ENCODE measurements at regions not wholly inside any gene's neighbourhood (a gene's known extent, or its start where the extent isn't known, plus 50 kb on each side); places are given as distances from the start of the nearest gene placed in this dataset.

GRCh38 chr4:14178421-14178820 is 550.9 kb upstream of the BOD1L1 start:
- peak; percentile 51 for DNase-seq (ENCODE audit: low spot score)

GRCh38 chr4:14180166-14180565 is 552.6 kb upstream of the BOD1L1 start:
- no peak for DNase-seq (ENCODE audit: low spot score)

GRCh38 chr4:14180983-14181601 is 553.6 kb upstream of the BOD1L1 start:
- no peak for DNase-seq (ENCODE audit: low spot score)

- DNase-seq (ENCODE audit: low spot score): no peak
These were observed 554.6 kb upstream of the BOD1L1 start for GRCh38 chr4:14182148-14182547.

- no peak for DNase-seq (ENCODE audit: low spot score)
These were observed 556.7 kb upstream of the BOD1L1 start for GRCh38 chr4:14184265-14184664.

- no peak for DNase-seq (ENCODE audit: low spot score)
These were observed 557.2 kb upstream of the BOD1L1 start for GRCh38 chr4:14184767-14185166.

GRCh38 chr4:14188214-14188613 is 560.7 kb upstream of the BOD1L1 start:
- DNase-seq (ENCODE audit: low spot score): no peak

- peak; percentile 34 for DNase-seq (ENCODE audit: low spot score)
These were observed 566.1 kb upstream of the BOD1L1 start for GRCh38 chr4:14193601-14194000.

- DNase-seq (ENCODE audit: low spot score): peak; percentile 8
These were observed 568.6 kb upstream of the BOD1L1 start for GRCh38 chr4:14196131-14196530.

GRCh38 chr4:14215116-14215770 is 587.7 kb upstream of the BOD1L1 start:
- no peak for DNase-seq (ENCODE audit: low spot score)

GRCh38 chr4:14217401-14217800 is 589.9 kb upstream of the BOD1L1 start:
- no peak for DNase-seq (ENCODE audit: low spot score)

- DNase-seq (ENCODE audit: low spot score): peak; percentile 57
These were observed 591.1 kb upstream of the BOD1L1 start for GRCh38 chr4:14218641-14219040.

GRCh38 chr4:14221176-14221575 is 593.7 kb upstream of the BOD1L1 start:
- DNase-seq (ENCODE audit: low spot score): no peak

- DNase-seq (ENCODE audit: low spot score): no peak
These were observed 595.0 kb upstream of the BOD1L1 start for GRCh38 chr4:14222377-14223029.

- no peak for DNase-seq (ENCODE audit: low spot score)
These were observed 595.9 kb upstream of the BOD1L1 start for GRCh38 chr4:14223461-14223860.

GRCh38 chr4:14225688-14226207 is 598.2 kb upstream of the BOD1L1 start:
- DNase-seq (ENCODE audit: low spot score): no peak

- DNase-seq (ENCODE audit: low spot score): no peak
These were observed 605.6 kb upstream of the BOD1L1 start for GRCh38 chr4:14233126-14233525.

- no peak for DNase-seq (ENCODE audit: low spot score)
These were observed 606.8 kb upstream of the BOD1L1 start for GRCh38 chr4:14234307-14234706.

GRCh38 chr4:14236359-14236758 is 608.8 kb upstream of the BOD1L1 start:
- DNase-seq (ENCODE audit: low spot score): no peak

- peak; percentile 68 for DNase-seq (ENCODE audit: low spot score)
These were observed 610.4 kb upstream of the BOD1L1 start for GRCh38 chr4:14237911-14238310.

GRCh38 chr4:14241574-14241973 is 614.0 kb upstream of the BOD1L1 start:
- no peak for DNase-seq (ENCODE audit: low spot score)

GRCh38 chr4:14247767-14248166 is 620.2 kb upstream of the BOD1L1 start:
- no peak for DNase-seq (ENCODE audit: low spot score)

- no peak for DNase-seq (ENCODE audit: low spot score)
These were observed 621.7 kb upstream of the BOD1L1 start for GRCh38 chr4:14249226-14249625.
